H1 (cell line): ENCODE measurements at regions not wholly inside any gene's neighbourhood (a gene's known extent, or its start where the extent isn't known, plus 50 kb on each side); places are given as distances from the start of the nearest gene placed in this dataset.

Experiments used
- CHD2 ChIP-seq: IDR thresholded peaks from 2 replicates; pipeline ENCODE4 v1.6.1; 2012; ENCODE audit warnings: low read length, improper control_type of control experiment
- POLR2A ChIP-seq, 2 experiments: IDR thresholded peaks; 1 replicate in 1 of 2; 2 replicates in 1 of 2; pipeline ENCODE4 v1.6.1; 2011; ENCODE audit warnings: low read depth in 2 of 2, low read length in 2 of 2, mild to moderate bottlenecking in 2 of 2; ENCODE audit errors: control extremely low read depth in 1 of 2
- RAD21 ChIP-seq, 2 experiments: IDR thresholded peaks in 1 of 2; conservative IDR thresholded peaks in 1 of 2; 2 replicates each; pipeline ENCODE4 v1.6.1; 2011; ENCODE audit warnings: low read depth in 2 of 2, low read length in 2 of 2, improper control_type of control experiment in 1 of 2, inconsistent platforms in 1 of 2, mild to moderate bottlenecking in 1 of 2, moderate library complexity in 1 of 2
- RFX5 ChIP-seq: IDR thresholded peaks from 2 replicates; pipeline ENCODE4 v1.6.1; 2011; ENCODE audit warnings: low read depth, low read length, improper control_type of control experiment, borderline replicate concordance
- SIX5 ChIP-seq: IDR thresholded peaks from 2 replicates; pipeline ENCODE4 v1.6.1; 2011; ENCODE audit warnings: mild to moderate bottlenecking, low read depth, low read length
- SP2 ChIP-seq: IDR thresholded peaks from 2 replicates; pipeline ENCODE4 v1.6.1; 2012; ENCODE audit warnings: mild to moderate bottlenecking, low read length, inconsistent platforms
- TAF1 ChIP-seq: IDR thresholded peaks from 2 replicates; pipeline ENCODE4 v1.6.1; 2011; ENCODE audit warnings: mild to moderate bottlenecking, low read depth, low read length
- TBP ChIP-seq: IDR thresholded peaks from 2 replicates; pipeline ENCODE4 v1.6.1; 2011; ENCODE audit warnings: low read depth, low read length, improper control_type of control experiment
- TCF12 ChIP-seq: IDR thresholded peaks from 2 replicates; pipeline ENCODE4 v1.6.1; 2011; ENCODE audit warnings: low read depth, mild to moderate bottlenecking, low read length
- TF ChIP-seq, protein P1 (sequence below), 3 experiments: IDR thresholded peaks; 1 replicate in 2 of 3; 2 replicates in 1 of 3; pipeline versions ENCODE4 v1.5.1 to v1.6.1; 2011; ENCODE audit warnings: low read length in 3 of 3, mild to moderate bottlenecking in 3 of 3, inconsistent platforms in 2 of 3, low read depth in 1 of 3, moderate library complexity in 1 of 3; ENCODE audit not compliant: insufficient read depth in 1 of 3; ENCODE audit errors: control extremely low read depth in 1 of 3

DNA sequence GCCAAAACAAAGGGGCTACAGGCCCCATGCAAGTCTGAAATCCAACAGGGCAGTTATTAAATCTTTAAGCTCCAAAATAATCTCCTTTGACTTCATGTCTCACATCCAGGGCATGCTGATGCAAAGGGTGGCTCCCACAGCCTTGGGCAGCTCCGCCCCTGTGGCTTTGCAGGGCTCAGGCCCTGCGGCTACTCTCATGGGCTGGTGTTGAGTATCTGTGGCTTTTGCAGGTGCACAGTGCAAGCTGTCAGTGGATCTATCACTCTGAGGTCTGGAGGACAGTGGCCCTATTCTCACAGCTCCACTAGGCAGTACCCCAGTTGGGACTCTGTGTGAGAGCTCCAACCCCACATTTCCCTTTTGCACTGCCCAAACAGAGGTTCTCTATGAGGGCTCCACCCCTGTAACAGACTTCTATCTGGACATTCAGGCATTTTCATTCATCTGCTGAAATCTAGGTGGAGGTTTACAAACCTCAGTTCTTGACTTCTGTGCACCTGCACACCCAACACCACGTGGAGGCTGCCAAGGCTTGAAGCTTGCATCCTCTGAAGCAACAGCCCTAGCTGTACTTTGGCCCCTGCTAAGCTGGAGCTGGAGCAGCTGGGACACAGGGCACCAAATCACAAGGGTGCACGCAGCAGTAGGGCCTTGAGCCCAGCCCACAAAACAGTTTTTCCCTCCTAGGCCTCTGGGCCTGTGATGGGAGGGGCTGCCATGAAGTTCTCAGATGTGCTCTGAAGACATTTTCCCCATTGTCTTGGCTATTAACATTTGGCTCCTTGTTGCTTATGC lies 154.8 kb upstream of the PDE5A start:
- TF ChIP-seq RFX5: no peak
- no peak for TF ChIP-seq SIX5
- TF ChIP-seq TCF12: no peak
- TF ChIP-seq, protein P1, sequence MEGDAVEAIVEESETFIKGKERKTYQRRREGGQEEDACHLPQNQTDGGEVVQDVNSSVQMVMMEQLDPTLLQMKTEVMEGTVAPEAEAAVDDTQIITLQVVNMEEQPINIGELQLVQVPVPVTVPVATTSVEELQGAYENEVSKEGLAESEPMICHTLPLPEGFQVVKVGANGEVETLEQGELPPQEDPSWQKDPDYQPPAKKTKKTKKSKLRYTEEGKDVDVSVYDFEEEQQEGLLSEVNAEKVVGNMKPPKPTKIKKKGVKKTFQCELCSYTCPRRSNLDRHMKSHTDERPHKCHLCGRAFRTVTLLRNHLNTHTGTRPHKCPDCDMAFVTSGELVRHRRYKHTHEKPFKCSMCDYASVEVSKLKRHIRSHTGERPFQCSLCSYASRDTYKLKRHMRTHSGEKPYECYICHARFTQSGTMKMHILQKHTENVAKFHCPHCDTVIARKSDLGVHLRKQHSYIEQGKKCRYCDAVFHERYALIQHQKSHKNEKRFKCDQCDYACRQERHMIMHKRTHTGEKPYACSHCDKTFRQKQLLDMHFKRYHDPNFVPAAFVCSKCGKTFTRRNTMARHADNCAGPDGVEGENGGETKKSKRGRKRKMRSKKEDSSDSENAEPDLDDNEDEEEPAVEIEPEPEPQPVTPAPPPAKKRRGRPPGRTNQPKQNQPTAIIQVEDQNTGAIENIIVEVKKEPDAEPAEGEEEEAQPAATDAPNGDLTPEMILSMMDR (IDR thresholded peaks at IDR 0.05; ENCODE audit: control extremely low read depth in 1 of 3, insufficient read depth in 1 of 3, low read depth in 1 of 3, low read length in 3 of 3): no peak
- no peak for TF ChIP-seq CHD2
- TF ChIP-seq POLR2A (IDR thresholded peaks at IDR 0.05; ENCODE audit: control extremely low read depth in 1 of 2, low read depth in 2 of 2, low read length in 2 of 2): no peak
- TF ChIP-seq SP2: no peak
- no peak for TF ChIP-seq TAF1
- no peak for TF ChIP-seq RAD21 (IDR thresholded peaks at IDR 0.05 in 1 of 2, conservative IDR thresholded peaks at IDR 0.05 in 1 of 2; ENCODE audit: low read depth in 2 of 2, low read length in 2 of 2)
- no peak for TF ChIP-seq TBP
